Rectal smooth muscle tissue (tissue), 1 donor: ENCODE measurements at regions not wholly inside any gene's neighbourhood (a gene's known extent, or its start where the extent isn't known, plus 50 kb on each side); places are given as distances from the start of the nearest gene placed in this dataset.
"Not testable (repeated sequence)": the region's sequence is repeated elsewhere in the genome, so short reads cannot be mapped to it uniquely, and the experiment has no call there.

ENCODE experiments used
- H3K27ac ChIP-seq: one replicate; pipeline ENCODE4 v1.7.0; 2013; ENCODE audit warnings: low read depth, low read length, inconsistent platforms
- H3K27me3 ChIP-seq: one replicate; pipeline ENCODE4 v1.7.0; 2013; ENCODE audit warnings: low read length; ENCODE audit not compliant: control insufficient read depth, insufficient read depth
- H3K36me3 ChIP-seq: one replicate; pipeline ENCODE4 v1.7.0; 2013; ENCODE audit warnings: low read length; ENCODE audit not compliant: control insufficient read depth, insufficient read depth
- H3K4me1 ChIP-seq: one replicate; pipeline ENCODE4 v1.7.0; 2013; ENCODE audit warnings: low read length; ENCODE audit not compliant: control insufficient read depth, insufficient read depth
- H3K4me3 ChIP-seq: one replicate; pipeline ENCODE4 v1.7.0; 2013; ENCODE audit warnings: low read length
- H3K9ac ChIP-seq: one replicate; pipeline ENCODE4 v1.7.0; 2013; ENCODE audit warnings: low read length

DNA sequence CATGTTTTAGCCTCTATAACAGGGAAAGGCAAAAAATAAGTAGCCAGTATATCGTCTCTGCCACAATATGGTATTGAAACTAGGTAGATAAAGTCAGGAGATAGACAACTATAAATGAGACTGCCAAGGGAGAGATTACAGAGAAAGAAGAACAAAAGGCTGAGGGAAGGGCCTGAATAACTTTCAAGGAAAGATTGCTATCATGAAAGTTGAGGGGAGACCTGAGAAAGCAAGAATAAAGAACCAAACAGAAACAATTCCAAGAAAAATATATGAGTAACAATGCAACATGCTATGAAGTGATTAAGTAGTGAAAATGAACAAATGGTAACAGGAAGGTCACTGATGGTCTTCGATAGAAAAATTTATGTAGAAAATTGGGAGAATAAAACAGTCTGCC lies 690.1 kb downstream of the METTL15 start:
- Histone ChIP-seq H3K27me3 (no peaks in the 10 kb centered on the region), H3K9ac (no peak overlapping the region), H3K4me1 (no peaks in the 10 kb centered on the region), H3K4me3 (no peak overlapping the region), H3K36me3 (no peaks in the 10 kb centered on the region), H3K27ac (no peak overlapping the region)

DNA sequence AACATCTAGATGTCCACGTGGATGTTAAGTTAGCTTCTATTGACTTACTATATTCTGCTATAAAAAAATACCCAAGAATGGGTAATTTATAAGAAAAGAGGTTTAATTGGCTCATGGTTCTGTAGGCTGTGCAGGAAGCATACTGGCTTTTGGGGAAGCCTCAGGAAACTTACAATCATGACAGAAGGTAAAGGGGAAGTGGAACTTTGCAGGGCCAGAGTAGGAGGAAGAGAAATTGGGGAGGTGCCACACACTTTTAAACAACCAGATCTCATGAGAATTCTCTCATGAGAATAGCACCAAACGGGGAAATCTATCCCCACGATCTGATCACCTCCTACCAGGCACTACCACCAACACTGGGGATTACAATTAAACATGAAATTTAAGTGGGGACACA lies 689.3 kb downstream of the METTL15 start:
- H3K27me3 ChIP-seq, result no peaks in the 10 kb centered on the region
- H3K9ac ChIP-seq, result no peak overlapping the region
- H3K4me1 ChIP-seq, result no peaks in the 10 kb centered on the region
- H3K4me3 ChIP-seq, result no peak overlapping the region
- H3K36me3 ChIP-seq, result no peaks in the 10 kb centered on the region
- H3K27ac ChIP-seq, result no peak overlapping the region

DNA sequence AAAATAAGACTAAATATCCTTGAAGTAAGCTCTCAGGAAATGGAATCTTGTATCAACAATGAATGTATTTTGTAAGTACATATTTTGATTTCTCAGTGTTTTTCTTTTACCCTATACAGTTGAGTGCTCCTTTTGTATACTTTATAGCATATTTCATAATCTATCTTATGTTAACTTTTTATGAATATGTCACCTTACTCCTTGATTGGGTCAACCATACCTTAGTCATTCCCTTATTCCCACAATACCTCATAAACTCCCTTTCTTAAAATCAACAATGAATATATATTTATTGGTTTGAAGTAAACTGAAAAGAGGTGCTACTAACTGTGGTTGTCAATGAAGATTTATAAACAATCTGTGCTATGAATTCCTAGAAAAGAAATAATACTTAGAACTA lies 686.2 kb downstream of the METTL15 start:
- H3K27ac ChIP-seq, result no peak overlapping the region
- no peak overlapping the region for H3K4me3 ChIP-seq
- H3K4me1 ChIP-seq, result no peaks in the 10 kb centered on the region
- no peak overlapping the region for H3K9ac ChIP-seq
- H3K27me3 ChIP-seq, result no peaks in the 10 kb centered on the region
- no peaks in the 10 kb centered on the region for H3K36me3 ChIP-seq

DNA sequence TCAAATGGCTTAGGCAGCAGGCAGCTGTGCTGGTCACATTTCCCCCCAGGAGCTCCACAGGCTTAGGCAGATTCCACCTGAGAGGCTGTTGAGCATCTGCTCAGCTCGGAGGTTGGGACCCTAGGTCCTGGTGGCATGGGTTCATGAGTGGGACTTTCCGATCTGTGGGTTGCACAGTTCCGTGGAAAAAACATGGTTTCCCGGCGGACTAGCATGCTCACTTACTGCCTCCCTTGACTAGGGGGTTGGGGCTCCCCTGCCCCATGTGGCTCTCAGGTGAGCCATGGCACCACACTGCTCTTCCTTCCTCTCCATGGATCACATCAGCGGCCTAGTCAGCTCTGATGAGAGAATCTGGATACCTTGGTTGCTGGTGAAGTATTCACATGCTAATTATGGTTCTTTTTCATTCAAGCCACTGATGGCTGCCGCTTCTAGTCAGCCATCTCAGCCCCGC lies 685.1 kb downstream of the METTL15 start:
- Histone ChIP-seq H3K27ac (no peak overlapping the region), H3K9ac (no peak overlapping the region), H3K36me3 (no peaks in the 10 kb centered on the region), H3K4me1 (no peaks in the 10 kb centered on the region), H3K4me3 (no peak overlapping the region), H3K27me3 (no peaks in the 10 kb centered on the region)

GRCh38 chr11:28792856-28793255 lies 684.7 kb downstream of the METTL15 start:
- Histone ChIP-seq H3K27me3 (no peaks in the 10 kb centered on the region), H3K27ac (no peak overlapping the region), H3K9ac (no peak overlapping the region), H3K4me1 (no peaks in the 10 kb centered on the region), H3K4me3 (no peak overlapping the region), H3K36me3 (no peaks in the 10 kb centered on the region)

DNA sequence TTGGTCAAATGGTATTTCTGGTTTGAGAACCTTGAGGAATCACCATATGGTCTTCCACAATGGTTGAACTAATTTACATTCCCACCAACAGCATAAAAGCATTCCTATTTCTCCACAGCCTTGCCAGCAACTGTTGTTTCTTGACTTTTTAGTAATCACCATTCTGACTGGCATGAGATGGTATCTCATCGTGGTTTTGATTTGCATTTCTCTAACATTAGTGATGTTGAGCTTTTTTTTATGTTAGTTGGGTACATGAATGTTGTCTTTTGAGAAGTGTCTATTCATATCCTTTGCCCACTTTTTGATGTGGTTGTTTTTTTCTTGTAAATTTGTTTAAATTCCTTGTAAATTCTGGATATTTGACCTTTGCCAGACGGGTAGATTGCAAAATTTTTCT lies 679.7 kb downstream of the METTL15 start:
- not testable (repeated sequence) for H3K4me1 ChIP-seq, H3K36me3 ChIP-seq, H3K4me3 ChIP-seq, H3K27me3 ChIP-seq, H3K9ac ChIP-seq, H3K27ac ChIP-seq

DNA sequence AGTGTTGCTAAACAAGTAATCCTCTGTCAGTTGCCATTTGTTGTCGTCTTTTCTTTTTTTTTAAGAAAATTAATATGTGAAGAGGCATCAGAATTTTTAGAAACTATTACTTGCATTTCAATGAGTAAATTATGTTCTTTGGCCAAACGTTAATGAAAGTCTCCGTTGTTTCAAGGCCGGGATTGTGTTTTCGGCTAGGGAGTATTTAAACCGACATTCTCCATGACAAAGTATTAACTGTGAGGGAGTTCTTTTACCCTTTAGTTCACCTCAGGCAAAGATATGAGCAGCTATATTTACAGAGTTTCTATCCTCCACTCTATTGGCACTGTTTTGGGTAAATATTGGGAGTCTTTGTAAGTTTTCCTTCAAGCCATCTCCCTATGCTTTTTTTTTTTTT lies 668.9 kb downstream of the METTL15 start:
- Histone ChIP-seq H3K36me3 (no peaks in the 10 kb centered on the region), H3K27ac (no peak overlapping the region), H3K27me3 (no peaks in the 10 kb centered on the region), H3K4me1 (no peaks in the 10 kb centered on the region), H3K4me3 (no peak overlapping the region), H3K9ac (no peak overlapping the region)

DNA sequence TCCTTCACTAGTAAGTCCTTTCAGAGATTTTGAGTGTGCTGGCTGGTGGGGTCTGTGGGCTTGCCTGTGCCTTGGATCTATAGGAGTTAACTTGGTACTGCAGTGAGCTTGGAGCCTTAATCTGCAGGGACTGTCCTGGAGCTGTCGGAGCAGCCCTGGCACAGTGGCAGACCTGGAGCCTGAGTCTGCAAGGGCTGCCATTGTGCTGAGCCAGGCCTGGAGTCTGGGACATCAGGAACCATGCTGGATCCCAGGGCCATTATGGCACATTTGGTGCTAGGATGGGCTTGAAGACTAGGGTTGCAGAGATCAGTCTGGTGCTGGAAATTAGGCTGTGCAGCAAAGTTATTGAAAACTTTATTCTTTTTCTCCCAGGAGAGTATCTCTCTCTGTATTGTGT lies 665.4 kb downstream of the METTL15 start:
- Histone ChIP-seq H3K9ac (no peak overlapping the region), H3K4me1 (no peaks in the 10 kb centered on the region), H3K4me3 (no peak overlapping the region), H3K27ac (no peak overlapping the region), H3K36me3 (no peaks in the 10 kb centered on the region), H3K27me3 (no peaks in the 10 kb centered on the region)

DNA sequence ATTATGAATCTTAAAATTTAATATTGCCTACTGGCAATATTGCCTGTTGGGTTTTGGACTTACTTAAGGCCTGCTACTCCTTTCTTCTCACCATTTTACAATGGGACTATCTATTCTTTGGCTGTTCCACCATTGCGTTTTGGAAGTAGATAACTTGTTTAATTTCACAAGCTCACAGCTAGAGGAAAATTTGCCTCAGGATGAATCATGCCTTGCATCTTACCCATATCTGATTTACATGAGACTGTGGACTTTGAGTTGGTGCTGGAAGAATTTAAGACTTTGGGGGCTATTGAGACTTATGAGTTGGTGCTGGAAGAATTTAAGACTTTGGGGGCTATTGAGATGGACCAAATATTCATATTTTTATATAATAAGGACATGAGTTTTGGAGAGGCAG lies 662.6 kb downstream of the METTL15 start:
- Histone ChIP-seq H3K27me3 (no peaks in the 10 kb centered on the region), H3K27ac (no peak overlapping the region), H3K4me3 (no peak overlapping the region), H3K9ac (no peak overlapping the region), H3K4me1 (no peaks in the 10 kb centered on the region), H3K36me3 (no peaks in the 10 kb centered on the region)

DNA sequence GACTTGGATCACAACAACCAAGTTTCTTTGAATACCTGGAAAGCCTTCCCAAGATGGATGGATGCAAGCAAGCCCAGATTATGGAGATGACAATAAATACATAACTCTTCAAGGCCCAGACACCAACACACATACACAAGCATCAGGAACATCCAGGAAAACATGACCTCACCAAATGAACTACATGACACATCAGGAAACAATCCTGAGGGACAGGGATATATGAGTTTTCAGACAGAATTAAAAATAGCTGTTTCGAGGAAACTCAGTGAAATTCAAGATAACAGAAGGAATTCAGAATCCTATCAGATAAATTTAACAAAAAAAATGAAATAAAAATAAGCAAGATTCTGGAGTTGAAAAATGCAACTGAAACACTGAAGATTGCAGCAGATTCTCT lies 659.4 kb downstream of the METTL15 start:
- Histone ChIP-seq H3K27ac (no peak overlapping the region), H3K27me3 (no peaks in the 10 kb centered on the region), H3K9ac (no peak overlapping the region), H3K4me1 (no peaks in the 10 kb centered on the region), H3K4me3 (no peak overlapping the region), H3K36me3 (no peaks in the 10 kb centered on the region)

DNA sequence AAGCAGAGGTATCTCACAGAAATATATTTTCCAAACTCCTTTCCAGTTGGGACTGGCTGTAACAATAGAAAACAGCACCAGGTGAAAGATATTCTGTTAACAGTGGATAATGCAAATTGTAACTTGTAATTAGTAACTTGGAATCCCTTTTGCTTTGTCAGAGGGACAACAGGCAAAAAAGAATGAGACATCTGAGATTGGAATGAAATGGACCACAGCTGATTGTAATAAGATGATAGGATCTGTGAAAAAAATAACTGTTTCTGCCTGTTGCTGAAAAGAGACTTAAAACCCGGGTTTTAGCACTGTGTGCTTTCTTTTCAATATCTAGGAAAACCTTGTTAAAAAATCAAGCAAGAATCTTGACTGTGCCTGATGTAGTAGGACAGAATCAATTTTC lies 655.7 kb downstream of the METTL15 start:
- Histone ChIP-seq H3K9ac (no peak overlapping the region), H3K36me3 (no peaks in the 10 kb centered on the region), H3K27ac (no peak overlapping the region), H3K4me1 (no peaks in the 10 kb centered on the region), H3K4me3 (no peak overlapping the region), H3K27me3 (no peaks in the 10 kb centered on the region)

- H3K9ac ChIP-seq, result no peak overlapping the region
- no peaks in the 10 kb centered on the region for H3K27me3 ChIP-seq
- H3K4me1 ChIP-seq, result no peaks in the 10 kb centered on the region
- H3K4me3 ChIP-seq, result no peak overlapping the region
- H3K36me3 ChIP-seq, result no peaks in the 10 kb centered on the region
- H3K27ac ChIP-seq, result no peak overlapping the region
Observed at GRCh38 chr11:28763151-28763550, 655.0 kb downstream of the METTL15 start.

- Histone ChIP-seq H3K4me3 (no peak overlapping the region), H3K4me1 (no peaks in the 10 kb centered on the region), H3K27me3 (no peaks in the 10 kb centered on the region), H3K9ac (no peak overlapping the region), H3K27ac (no peak overlapping the region), H3K36me3 (no peaks in the 10 kb centered on the region)
Observed at GRCh38 chr11:28760676-28761390, 652.6 kb downstream of the METTL15 start.
